OCI-M1 (cell line): ENCODE measurements at regions not wholly inside any gene's neighbourhood (a gene's known extent, or its start where the extent isn't known, plus 50 kb on each side); places are given as distances from the start of the nearest gene placed in this dataset.

Experiments used
- DNase-seq: peaks from one replicate; lab custom pipeline; 2025; lab: John Stamatoyannopoulos, UW

DNA sequence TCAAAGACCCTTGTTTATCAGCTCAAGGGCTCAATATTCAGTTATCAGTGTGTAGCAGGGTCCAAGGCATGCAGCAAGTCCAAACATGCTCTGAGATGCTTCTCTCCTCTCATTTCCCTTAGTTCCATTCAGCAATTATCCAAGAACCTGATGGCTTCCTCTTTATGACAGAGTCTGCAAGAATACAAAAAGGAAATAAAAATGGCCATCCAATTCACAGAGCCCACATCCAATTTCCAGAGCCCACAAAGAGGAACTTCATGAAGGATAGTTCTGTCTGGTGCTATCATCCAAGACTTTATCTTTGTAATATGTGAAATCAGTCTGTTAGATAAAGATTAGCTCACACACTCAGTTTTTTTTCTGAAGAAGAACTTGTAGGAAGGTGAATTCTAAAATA, 217.2 kb downstream of the LACC1 start:
- DNase-seq = peak; percentile 57

DNA sequence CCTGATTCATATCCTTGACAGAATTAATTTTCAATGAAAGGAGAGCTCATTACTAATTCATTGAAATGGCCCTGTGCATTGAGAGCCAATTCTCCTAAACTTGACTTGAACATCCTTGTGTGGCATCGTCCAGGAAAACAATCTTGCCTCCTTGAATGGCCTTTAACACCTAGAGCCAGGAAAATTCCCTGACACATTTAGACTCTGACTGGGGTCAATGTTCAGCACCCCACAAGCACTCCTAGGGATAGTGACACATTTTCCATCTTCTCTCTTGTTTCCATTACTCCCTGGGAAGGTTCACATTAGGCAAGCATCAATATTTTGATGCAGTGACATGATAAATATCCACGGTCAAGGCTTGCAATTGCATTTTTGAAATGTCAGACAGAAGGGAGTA, 218.9 kb downstream of the LACC1 start:
- no peak for DNase-seq

DNA sequence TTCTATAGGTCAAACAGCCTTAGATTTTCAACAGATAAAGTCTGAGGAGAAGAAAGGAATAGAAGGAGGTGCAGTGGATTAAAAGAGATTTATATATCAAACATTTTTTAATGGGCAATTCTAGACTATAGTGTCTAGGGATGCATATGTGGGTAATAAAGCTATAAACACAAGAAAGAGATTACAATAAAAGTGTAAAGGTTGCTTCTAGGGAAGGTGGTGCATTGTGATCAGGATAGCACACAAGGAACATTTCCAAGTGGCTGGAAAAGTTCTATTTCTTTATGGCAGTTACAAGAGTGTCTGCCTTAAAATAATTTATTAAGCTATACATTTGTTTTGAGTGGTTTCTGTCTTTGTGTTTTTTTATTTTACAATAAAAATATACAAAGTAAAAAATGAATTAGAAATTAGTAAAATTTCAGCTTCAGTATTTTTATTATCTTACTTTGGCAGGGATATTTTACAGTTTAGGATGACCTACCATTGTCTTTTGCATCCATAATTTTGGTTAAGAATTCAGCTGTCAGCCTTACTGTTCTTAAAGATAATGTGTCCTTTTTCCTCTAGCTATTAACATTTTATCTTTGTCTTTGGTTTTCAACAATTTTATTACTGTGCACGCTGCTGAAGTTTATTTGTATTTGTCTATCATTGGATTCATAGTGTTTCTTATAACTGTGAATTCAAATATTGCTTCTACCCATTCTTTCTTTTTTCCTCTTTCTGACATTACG, 221.8 kb downstream of the LACC1 start:
- peak; percentile 35 for DNase-seq

DNA sequence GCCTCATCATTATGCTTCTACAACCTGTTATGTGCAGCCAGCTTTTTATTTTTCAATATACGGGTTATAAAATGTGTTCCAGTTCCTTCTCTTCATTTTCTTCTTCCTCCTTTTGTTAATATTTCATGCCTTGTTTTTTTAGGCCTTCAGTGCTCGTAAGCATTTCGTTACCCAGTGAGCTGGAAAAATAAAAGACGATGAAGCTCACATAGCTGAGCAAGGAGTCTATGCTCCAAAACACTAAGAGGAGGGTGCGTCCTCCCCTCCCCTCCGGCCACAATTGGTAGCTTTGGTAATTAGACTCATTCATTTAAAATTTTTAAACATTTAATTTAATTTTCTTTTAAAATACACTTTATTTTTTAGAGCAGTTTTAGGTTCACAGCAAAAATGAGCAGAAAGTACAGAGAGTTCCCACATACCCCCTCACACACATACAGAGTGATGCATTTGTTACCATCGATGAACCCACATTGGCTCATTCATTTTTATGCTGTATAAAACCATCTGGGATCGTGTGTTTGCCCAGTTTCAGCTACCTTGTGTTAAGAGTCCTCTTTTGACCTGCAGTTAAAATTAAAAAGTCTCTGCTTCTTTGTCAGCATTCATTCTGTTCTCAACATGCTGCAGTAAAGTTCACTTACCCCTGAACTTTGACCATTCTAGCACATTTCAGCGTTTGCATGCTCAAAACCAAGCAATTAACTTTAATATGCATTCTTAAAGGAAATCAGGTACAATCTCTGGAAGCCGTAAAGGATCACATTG, 223.9 kb downstream of the LACC1 start:
- no peak for DNase-seq

DNA sequence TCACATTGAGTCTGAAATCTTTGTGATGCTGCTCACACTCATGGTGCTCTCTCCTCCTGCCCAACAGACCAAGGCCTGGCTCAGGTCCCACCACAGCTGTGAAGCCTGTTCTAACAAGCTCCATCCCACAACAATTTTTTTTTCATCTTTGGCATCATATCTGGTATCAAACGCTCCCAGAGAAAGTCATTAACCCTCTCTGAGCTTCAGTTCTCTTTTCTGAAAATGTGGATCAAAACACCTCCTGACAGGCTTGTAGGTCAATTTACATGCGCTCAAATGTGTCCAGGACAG, 224.4 kb downstream of the LACC1 start:
- DNase-seq = no peak

DNA sequence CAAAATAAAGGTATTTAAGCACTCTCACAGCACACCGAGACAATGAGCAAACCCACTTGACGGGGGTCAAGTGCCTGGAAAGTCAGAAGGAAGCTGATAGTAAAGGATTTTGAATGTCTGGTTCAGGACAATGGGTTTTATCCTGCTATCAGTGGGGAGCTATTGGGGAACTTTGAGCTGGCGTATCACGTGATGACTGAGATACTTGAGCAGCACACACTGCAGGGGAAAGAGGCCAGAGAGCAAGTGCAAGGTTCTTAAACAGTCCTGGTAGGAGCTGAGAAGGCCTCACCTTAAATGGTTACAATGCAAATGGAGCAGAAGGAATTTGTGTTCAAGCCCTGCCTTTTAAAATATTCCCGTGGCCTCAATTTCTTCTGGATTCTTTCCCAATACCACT, 225.3 kb downstream of the LACC1 start:
- no peak for DNase-seq

DNA sequence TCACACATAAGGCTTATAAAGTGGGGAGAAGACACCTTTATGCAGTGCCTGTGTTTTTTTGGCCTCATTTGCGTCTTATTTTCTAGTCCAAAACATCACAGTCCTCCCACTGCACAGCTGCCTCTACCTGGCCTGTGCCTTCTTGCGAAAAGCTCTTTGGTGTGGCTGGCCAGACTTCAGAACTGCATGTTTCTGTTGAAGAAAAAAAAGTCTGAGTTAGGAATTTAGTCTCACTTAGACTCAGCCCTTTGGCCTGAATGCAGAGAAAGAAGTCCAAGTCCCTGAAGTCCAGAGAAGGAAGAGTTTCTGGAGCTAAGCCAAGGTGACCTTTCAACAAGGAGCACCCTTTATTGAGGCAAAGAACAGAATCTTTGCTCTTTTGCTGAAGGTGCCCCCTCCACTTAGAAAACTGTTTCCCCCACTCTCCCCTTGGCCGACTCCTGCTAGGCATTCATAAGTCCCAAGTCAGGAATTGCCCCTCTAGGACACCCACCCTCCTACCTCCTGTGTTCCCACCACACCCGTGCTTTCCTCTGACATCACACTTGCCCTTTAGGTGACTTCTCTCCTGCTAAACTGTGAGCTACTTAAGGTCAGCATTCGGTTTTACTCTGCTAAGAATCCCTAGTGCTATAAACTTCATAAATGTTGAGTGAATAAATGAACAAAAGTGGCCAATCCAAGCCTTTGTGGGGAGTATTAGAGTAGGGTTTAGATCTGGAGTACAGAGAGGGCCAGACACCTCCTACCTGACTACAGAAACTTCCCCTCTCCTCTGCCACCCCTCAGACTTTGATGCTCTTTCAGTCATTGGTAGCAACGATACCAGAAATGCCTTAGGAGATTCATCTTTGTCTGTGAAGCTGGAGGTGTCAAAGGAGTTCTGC, 226.8 kb downstream of the LACC1 start:
- no peak for DNase-seq

DNA sequence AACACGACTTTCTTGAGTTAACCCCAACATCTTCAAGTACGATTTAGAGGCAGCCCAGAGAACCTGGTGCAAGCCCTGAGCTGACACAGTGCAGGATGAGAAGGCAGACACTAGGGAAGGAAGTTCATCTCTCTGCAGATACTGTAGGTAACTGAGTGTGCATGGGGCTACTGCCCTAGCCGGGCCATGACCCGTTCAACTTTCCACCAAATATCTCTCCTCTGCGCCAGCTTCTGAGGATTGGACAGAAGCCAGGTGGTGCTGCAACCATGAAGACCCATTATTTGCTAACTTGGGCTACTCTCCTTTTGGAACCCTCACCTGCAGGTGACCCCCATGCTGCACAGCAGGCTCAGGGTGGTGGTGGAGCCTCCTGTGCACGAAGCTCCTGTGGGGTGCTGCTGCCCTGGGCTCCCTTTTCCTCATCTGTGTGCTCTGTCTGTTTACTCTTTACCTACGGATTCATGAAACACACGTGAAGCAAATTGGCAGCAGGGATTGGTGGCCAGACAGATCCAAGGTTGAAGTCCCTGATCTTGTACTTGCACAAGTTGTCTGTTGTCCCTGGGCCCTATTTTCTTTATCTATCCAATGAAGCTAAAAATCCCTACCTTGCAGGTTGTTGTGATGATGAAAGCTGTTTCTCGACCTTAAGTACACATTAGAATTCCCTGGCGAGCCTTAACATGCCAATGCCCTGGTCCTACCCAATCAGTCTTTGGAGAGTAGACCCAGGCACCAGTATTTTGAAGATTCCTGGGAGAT, 227.8 kb downstream of the LACC1 start:
- DNase-seq = no peak

DNA sequence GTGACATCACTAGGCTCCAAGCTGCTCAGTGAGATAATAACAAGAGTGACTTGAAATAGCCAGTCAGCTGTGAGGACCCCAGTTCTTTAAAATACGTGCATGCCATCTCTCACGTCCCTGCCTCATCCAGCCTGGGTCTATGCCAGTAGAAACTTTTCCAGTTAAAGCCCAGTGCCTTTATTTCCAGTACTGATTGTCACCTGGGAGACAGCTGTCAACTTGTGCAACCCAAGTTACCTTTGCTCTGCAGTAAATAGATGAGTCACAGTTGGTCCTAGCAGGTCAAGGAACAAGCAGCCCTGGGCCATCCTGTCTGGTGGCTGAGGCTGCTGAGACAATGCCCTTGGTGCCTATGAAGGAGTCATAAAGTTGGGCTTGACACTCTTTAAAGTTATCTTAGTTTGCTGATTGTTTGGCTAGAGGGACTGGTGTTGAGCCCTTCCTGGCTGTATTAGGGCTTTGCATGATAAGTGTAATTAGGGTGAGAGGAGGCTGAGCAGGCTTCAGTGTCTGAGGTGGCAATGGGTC, 228.7 kb downstream of the LACC1 start:
- DNase-seq = no peak

DNA sequence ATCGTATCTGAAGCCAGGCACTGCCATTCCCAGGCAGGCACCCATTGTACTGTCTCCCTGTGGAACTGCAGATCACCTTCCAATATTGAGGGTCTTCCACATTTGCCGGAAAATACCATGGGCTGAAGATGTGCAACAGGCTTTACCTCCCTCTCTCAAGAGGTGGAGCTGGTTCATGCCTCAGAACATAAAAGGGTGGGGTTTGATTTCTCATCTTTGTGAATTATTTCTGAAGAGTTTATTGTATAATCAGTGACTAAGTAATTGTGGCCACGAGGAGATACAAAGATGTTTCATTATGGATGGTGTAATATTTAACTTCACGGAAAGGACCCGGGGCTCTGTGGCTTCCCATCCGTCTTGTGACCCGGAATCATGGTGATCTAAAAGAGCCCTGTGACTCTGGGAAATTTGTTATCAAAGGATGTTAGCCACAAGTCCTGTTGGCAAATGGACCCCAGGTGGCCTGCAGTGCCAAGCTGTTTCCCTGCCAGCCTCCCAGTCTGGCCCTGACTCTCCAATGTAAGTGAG, 230.5 kb downstream of the LACC1 start:
- no peak for DNase-seq

DNA sequence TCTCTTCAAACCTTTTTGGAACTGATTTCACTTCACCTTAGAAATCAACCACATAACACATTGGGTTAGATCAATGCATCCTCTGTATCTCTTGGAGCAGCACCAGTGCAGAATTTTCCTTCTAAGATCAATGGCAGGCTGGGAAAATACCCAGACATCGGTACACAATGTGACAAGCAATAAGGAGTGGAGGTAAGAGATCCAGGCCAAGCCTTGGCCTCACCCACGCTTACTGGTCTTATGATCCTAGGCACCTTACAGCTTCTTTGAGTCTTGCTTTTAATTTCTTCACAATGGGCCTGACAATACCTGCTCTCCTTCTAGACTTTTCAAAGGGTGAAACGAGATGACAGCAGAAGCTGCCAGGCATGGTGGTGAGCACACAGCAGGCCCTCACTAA, 232.0 kb downstream of the LACC1 start:
- no peak for DNase-seq

DNA sequence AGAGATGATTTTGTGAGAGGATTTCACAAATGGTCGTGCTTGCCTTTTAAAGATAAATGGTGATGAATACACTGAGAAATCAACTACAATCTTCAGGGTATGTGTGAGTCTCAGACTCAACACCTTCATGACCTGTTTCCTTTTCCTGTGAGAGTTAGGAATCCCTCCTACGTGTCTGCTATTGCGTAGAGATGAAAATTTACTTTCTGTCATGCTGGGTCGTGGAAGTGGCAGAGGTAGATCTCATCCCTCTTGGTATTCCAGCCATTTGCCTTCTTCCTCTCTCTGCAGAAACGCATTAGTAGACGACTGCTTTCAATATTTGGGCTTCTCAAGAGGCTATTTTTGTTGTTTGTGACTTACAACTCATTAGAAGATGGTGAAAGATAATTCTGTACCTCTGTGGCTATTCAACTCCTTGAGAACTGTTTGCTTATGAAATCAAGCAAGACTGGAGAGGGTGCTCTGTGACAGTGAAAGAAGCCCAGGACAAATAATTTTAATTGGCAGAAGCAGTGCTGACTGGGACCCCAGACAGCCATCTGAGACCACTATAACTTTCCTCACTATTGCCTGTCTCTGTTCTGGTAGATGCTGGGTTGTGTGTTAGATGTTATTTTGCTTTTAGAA, 233.1 kb downstream of the LACC1 start:
- DNase-seq = no peak

DNA sequence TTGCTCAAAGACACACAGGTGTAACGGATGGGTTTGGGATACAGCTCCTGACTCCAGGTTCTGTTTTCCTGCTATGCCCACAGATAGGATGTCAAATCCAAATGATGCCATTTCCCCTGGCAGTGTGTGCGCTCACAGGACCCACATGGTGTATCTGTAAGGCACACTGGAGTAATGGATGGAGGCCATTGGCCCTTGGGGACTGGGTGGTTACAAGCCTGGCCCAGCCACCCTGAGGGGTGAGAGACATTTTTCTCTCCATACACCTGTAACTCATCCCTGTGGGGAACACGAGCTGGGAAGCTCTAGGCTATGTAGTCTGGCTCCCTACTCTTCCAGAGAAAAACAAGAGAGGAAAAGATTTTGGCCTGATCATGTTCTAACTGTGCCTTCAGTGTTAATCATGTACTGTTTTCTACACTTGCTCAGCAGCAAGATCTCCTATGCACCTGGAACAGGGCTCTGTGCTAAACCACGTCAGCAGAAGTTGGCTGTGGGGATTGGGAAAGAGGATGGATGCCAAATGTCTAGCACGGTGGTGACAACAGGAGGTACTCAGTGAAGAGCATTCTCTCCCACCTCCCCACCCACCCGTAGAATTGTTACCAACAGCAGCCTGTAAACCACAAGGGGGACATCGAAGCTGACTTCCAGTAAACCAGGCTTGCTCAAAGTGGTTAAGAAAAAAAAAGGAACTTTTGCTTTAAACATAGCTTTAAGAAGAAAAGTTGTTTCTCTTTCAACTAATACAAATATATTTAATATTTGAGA, 237.0 kb downstream of the LACC1 start:
- peak; percentile 78 for DNase-seq

DNA sequence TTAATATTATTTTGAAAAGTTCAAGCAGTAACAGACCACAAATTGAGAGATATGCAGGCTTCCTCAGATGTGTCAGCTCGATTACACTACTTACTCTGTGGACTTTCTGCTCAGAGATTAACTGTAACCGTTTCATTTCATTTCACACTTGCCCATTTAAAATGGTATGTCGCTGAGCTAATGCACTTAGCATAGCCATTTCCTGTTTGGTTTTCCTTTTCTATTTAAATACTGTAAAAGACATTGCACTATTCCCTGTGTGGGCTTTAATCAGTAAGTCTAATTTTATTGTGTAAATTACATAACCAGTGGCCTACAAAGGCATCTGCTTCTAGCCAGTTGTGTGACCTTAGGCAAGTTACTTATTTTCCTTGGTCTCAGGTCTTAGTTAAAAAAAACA, 237.6 kb downstream of the LACC1 start:
- peak; percentile 78 for DNase-seq

DNA sequence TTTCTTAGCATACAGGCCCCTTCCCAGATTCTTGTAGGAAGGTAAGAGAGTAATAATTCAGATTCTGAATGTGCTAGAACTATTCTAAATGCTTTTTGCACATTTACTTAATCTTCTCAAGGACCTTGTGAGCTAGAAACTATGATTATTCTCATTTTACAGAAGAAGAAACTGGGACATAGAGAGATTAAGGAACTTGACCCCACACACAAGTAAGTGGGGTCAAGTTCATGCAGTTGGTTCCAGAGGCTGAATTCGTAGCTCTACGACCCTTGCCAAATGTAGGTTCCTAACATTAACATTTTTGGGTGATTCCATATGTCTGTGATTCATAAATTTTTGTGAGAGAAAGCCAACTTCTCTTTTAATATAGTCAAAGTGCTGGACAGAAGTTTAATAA, 238.1 kb downstream of the LACC1 start:
- DNase-seq = no peak

DNA sequence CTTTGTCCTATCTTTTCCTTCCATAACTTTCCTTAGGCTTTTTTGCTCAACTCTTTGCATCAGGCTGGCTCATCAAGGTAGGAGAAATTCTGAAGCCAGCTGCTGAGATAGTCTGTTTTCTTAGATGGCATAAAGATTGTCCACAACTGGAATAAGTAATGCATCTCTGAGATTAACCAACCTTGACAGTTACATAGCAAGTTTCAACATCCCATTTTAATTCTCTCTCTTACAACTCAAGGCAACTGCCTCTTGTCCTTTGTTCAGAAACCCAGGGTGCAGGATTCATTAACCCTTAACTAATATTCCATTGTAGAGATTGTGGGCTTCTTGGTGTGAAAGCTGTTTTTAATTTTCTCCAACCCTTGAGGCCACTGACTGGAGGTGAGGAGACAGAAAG, 239.2 kb downstream of the LACC1 start:
- DNase-seq = no peak

DNA sequence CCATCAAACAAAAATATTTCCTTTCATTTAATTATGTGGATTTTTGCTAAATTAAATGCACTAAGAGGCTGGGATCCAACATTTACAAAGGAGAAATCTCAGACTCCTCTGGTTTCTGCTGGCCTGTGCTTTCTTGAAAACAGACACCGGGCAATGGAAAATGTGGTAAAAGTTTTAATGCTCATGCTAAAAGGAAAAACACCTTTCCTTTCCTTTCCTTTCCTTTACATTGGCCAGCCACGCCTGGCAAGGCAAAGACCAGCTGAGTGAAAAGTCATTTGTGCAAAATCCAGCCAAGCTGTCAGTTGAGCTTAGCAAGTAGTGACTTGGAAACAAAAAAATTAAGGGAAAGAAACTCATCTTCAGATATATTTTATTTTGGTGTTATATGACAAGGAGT, 240.3 kb downstream of the LACC1 start:
- no peak for DNase-seq

DNA sequence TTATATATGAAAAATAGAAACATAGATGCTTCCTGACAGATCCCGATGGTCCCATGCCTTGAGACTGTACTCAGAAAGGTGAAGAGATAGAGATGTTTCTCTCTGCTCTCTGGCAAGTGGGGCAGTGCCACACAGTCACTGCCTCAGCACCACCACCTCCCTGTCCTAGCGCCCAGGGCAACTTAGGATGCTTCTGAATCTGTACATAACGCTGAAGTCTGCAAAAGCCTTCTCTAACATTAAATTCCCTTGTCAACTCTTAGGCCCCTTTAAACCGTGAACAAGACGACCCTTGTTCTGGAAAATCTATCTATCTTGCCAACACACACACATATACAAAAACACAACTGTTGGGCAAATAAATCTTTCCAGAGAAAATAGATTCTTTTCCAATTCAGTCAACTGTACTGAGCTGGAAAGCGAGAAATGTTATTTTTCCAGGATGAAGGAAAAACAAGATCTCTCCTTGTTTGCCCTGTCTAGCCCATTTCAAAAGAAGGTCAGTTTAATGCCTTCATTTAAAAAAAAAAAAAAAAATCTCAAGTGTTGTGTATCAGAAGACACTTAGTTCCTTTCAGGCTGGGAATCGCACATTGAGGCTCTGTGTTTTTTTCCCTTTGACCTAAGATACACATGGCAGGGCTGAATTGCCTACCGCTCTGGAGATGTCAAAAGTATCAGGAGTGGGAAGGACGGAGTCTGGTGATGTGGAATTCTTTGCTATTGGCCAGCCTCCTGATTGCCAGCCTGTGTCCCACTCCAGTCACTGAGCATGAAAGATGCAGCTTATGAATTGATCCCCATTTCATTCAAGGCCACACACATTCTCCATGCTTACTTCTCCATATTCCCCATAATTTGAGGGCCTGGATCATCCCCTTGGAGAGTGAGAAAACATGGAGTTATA, 241.4 kb downstream of the LACC1 start:
- no peak for DNase-seq

DNA sequence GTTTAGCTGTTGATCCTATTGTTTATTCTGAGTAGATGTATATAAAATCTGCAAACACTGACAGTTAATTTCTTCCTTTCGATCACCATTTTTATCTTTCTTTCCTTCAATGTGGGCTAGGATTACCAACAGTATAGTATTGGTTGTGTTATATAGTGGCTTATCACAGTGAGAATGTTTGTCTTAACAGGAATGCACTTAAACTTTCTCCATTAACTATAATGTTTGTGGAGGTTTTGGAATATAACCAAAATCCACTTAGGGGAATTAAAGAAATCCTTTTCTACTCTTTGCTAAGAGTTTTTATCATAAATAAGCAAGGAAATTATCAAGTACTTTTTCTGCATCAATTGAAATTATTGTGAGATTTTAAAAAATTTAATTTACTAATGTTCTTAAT, 244.6 kb downstream of the LACC1 start:
- DNase-seq = no peak
